SK-N-SH treated with all-trans-retinoic acid at 6 μM for 48 hours (cell line): ENCODE measurements at regions not wholly inside any gene's neighbourhood (a gene's known extent, or its start where the extent isn't known, plus 50 kb on each side); places are given as distances from the start of the nearest gene placed in this dataset.

ENCODE experiments used
- ATAC-seq: fragments of 200-7000 bp; cut with Tn5 transposase; 3 replicates; pipeline ENCODE4 v1.9.1; 2020; ENCODE audit warnings: mild to moderate bottlenecking, moderate library complexity
- ARNTL ChIP-seq: fragments of 450-650 bp; formaldehyde crosslinking; IDR thresholded peaks from 2 replicates; pipeline ENCODE4 v1.5.0; 2020; ENCODE audit warnings: low read depth, mild to moderate bottlenecking, moderate library complexity, borderline replicate concordance
- BACH2 ChIP-seq: fragments of 250-450 bp; sonication (Bioruptor Pico); IDR thresholded peaks from 2 replicates; pipeline ENCODE4 v1.9.0; 2021; ENCODE audit warnings: mild to moderate bottlenecking, borderline replicate concordance
- CSDC2 ChIP-seq: fragments of 250-450 bp; sonication (Bioruptor Pico); IDR thresholded peaks from 2 replicates; pipeline ENCODE4 v1.5.0; 2020; ENCODE audit warnings: mild to moderate bottlenecking, moderate library complexity
- ESRRG ChIP-seq: fragments of 250-450 bp; sonication (Bioruptor Pico); IDR thresholded peaks from 2 replicates; pipeline ENCODE4 v1.6.1; 2021; ENCODE audit warnings: mild to moderate bottlenecking
- GLIS3 ChIP-seq: fragments of 250-450 bp; sonication (Bioruptor Pico); IDR thresholded peaks from 2 replicates; pipeline ENCODE4 v1.5.0; 2020; ENCODE audit warnings: mild to moderate bottlenecking, moderate library complexity
- OSR1 ChIP-seq: fragments of 250-450 bp; sonication (Bioruptor Pico); IDR thresholded peaks from 2 replicates; pipeline ENCODE4 v1.8.0; 2022; ENCODE audit warnings: moderate library complexity, mild to moderate bottlenecking, inconsistent platforms
- PPARA ChIP-seq: fragments of 250-450 bp; sonication (Bioruptor Pico); IDR thresholded peaks from 2 replicates; pipeline ENCODE4 v1.5.0; 2020; ENCODE audit warnings: mild to moderate bottlenecking, borderline replicate concordance
- RARB ChIP-seq: fragments of 250-450 bp; sonication (Bioruptor Pico); IDR thresholded peaks from 2 replicates; pipeline ENCODE4 v1.8.0; 2021; ENCODE audit warnings: mild to moderate bottlenecking, moderate library complexity
- SNAI2 ChIP-seq: fragments of 250-450 bp; sonication (Bioruptor Pico); IDR thresholded peaks from 2 replicates; pipeline ENCODE4 v1.5.0; 2020; ENCODE audit warnings: mild to moderate bottlenecking, moderate library complexity
- TCF4 ChIP-seq: fragments of 250-450 bp; sonication (Bioruptor Pico); IDR thresholded peaks from 2 replicates; pipeline ENCODE4 v1.8.0; 2021; ENCODE audit warnings: mild to moderate bottlenecking, moderate library complexity, borderline replicate concordance
- TOX ChIP-seq: fragments of 250-450 bp; sonication (Bioruptor Pico); IDR thresholded peaks from 2 replicates; pipeline ENCODE4 v1.8.0; 2021; ENCODE audit warnings: mild to moderate bottlenecking, moderate library complexity, borderline replicate concordance
- ZC3H10 ChIP-seq: fragments of 250-450 bp; sonication (Bioruptor Pico); IDR thresholded peaks from 2 replicates; pipeline ENCODE4 v1.5.1; 2021; ENCODE audit warnings: mild to moderate bottlenecking, moderate library complexity
- ZFP3 ChIP-seq: fragments of 250-450 bp; sonication (Bioruptor Pico); IDR thresholded peaks from 2 replicates; pipeline ENCODE4 v1.5.0; 2020; ENCODE audit warnings: mild to moderate bottlenecking, moderate library complexity
- ZFP30 ChIP-seq: fragments of 450-650 bp; formaldehyde crosslinking; IDR thresholded peaks from 2 replicates; pipeline ENCODE4 v1.5.0; 2022; ENCODE audit warnings: mild to moderate bottlenecking, moderate library complexity
- ZNF565 ChIP-seq: fragments of 450-650 bp; formaldehyde crosslinking; conservative IDR thresholded peaks from 2 replicates; pipeline ENCODE4 v1.5.0; 2020; ENCODE audit warnings: low read depth, mild to moderate bottlenecking, moderate library complexity
- ZNF70 ChIP-seq: fragments of 450-650 bp; formaldehyde crosslinking; IDR thresholded peaks from 2 replicates; pipeline ENCODE4 v1.5.0; 2020; ENCODE audit warnings: mild to moderate bottlenecking, moderate library complexity
- ZNF8 ChIP-seq: fragments of 450-650 bp; formaldehyde crosslinking; IDR thresholded peaks from 2 replicates; pipeline ENCODE4 v1.5.0; 2020; ENCODE audit warnings: mild to moderate bottlenecking, moderate library complexity
- TF ChIP-seq, protein P1 (sequence below): fragments of 250-450 bp; sonication (Bioruptor Pico); IDR thresholded peaks from 2 replicates; pipeline ENCODE4 v1.8.0; 2020; ENCODE audit warnings: mild to moderate bottlenecking, moderate library complexity, borderline replicate concordance
- TF ChIP-seq, protein P2 (sequence below): fragments of 250-450 bp; sonication (Bioruptor Pico); IDR thresholded peaks from 2 replicates; pipeline ENCODE4 v1.8.0; 2021; ENCODE audit warnings: low read depth, mild to moderate bottlenecking, moderate library complexity, borderline replicate concordance
- TF ChIP-seq, protein P3 (sequence below): fragments of 250-450 bp; sonication (Bioruptor Pico); IDR thresholded peaks from 2 replicates; pipeline ENCODE4 v1.5.0; 2020; ENCODE audit warnings: mild to moderate bottlenecking, moderate library complexity

DNA sequence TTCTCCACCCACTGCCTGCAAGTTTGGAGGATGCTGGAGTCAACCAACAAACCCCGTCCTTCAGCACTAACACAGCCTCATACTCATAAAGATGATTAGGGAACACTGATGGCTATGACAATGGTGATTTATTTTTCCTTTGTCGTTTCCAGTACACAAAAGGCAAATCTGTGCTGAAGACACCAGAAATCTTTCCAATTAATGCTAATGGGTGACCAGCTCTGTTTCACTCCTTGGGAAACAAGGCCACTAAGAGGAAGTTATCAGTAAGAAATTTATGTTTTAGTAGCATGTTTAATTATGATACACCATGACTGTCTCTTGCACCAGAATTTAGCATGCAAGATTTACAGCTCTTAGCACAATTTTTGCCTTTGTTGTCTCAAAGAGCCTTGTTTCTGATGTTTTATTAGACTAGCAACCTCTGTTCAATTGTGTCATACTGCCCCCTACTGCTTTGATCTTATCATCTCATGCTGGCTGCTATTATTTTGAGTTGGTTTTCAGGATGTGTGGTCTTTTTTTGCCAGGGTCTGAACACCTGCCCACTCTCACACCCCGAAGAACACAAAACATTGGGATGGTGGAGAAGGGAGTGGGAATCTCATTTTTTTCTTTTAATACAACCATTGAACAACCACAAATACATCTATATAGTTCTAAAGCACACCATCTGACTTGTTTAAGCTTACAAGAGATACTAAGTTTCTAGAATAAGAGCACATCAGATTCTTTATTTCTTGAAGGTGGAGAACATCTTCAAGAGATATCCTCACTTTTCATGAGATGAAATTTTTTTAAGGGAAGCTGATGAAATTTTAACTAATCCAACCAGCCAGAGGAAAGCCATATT lies 160.9 kb downstream of the SPTSSA start (continued):
- TF ChIP-seq, protein P1, sequence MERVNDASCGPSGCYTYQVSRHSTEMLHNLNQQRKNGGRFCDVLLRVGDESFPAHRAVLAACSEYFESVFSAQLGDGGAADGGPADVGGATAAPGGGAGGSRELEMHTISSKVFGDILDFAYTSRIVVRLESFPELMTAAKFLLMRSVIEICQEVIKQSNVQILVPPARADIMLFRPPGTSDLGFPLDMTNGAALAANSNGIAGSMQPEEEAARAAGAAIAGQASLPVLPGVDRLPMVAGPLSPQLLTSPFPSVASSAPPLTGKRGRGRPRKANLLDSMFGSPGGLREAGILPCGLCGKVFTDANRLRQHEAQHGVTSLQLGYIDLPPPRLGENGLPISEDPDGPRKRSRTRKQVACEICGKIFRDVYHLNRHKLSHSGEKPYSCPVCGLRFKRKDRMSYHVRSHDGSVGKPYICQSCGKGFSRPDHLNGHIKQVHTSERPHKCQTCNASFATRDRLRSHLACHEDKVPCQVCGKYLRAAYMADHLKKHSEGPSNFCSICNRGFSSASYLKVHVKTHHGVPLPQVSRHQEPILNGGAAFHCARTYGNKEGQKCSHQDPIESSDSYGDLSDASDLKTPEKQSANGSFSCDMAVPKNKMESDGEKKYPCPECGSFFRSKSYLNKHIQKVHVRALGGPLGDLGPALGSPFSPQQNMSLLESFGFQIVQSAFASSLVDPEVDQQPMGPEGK (CRISPR knock-in tag), result no peak

DNA sequence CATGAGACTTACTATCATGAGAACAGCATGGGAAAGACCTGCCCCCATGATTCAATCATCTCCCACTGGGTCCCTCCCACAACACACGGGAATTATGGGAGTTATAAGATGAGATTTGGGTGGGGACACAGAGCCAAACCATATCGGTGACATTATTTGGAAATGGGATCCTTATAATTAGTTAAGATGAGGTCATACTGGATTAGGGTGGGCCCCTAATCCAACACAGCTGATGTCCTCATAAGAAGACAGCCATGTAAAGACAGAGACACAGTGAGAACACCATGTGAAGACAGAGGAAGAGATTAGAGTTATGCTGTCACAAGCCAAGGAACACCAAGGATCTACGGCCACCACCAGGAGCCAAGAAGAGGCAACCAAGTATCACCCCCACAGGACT lies 161.7 kb downstream of the SPTSSA start:
- no peak for ATAC-seq
- TF ChIP-seq ZNF70 (no peak), CSDC2 (CRISPR knock-in tag) (no peak), ZNF565 (CRISPR knock-in tag) (no peak), ZNF8 (CRISPR knock-in tag) (no peak), BACH2 (CRISPR knock-in tag) (no peak), ZFP30 (CRISPR knock-in tag) (no peak), SNAI2 (no peak), TOX (no peak), RARB (no peak), ZFP3 (CRISPR knock-in tag) (no peak), ZC3H10 (CRISPR knock-in tag) (no peak), OSR1 (no peak), PPARA (CRISPR knock-in tag) (no peak), ARNTL (CRISPR knock-in tag) (no peak), TCF4 (CRISPR knock-in tag) (no peak), ESRRG (CRISPR knock-in tag) (no peak)
- TF ChIP-seq, protein P2, sequence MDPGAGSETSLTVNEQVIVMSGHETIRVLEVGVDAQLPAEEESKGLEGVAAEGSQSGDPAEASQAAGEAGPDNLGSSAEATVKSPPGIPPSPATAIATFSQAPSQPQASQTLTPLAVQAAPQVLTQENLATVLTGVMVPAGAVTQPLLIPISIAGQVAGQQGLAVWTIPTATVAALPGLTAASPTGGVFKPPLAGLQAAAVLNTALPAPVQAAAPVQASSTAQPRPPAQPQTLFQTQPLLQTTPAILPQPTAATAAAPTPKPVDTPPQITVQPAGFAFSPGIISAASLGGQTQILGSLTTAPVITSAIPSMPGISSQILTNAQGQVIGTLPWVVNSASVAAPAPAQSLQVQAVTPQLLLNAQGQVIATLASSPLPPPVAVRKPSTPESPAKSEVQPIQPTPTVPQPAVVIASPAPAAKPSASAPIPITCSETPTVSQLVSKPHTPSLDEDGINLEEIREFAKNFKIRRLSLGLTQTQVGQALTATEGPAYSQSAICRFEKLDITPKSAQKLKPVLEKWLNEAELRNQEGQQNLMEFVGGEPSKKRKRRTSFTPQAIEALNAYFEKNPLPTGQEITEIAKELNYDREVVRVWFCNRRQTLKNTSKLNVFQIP (CRISPR knock-in tag), result no peak
- TF ChIP-seq, protein P1 (CRISPR knock-in tag), result no peak
- TF ChIP-seq, protein P3, sequence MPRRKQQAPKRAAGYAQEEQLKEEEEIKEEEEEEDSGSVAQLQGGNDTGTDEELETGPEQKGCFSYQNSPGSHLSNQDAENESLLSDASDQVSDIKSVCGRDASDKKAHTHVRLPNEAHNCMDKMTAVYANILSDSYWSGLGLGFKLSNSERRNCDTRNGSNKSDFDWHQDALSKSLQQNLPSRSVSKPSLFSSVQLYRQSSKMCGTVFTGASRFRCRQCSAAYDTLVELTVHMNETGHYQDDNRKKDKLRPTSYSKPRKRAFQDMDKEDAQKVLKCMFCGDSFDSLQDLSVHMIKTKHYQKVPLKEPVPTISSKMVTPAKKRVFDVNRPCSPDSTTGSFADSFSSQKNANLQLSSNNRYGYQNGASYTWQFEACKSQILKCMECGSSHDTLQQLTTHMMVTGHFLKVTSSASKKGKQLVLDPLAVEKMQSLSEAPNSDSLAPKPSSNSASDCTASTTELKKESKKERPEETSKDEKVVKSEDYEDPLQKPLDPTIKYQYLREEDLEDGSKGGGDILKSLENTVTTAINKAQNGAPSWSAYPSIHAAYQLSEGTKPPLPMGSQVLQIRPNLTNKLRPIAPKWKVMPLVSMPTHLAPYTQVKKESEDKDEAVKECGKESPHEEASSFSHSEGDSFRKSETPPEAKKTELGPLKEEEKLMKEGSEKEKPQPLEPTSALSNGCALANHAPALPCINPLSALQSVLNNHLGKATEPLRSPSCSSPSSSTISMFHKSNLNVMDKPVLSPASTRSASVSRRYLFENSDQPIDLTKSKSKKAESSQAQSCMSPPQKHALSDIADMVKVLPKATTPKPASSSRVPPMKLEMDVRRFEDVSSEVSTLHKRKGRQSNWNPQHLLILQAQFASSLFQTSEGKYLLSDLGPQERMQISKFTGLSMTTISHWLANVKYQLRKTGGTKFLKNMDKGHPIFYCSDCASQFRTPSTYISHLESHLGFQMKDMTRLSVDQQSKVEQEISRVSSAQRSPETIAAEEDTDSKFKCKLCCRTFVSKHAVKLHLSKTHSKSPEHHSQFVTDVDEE (CRISPR knock-in tag), result no peak

DNA sequence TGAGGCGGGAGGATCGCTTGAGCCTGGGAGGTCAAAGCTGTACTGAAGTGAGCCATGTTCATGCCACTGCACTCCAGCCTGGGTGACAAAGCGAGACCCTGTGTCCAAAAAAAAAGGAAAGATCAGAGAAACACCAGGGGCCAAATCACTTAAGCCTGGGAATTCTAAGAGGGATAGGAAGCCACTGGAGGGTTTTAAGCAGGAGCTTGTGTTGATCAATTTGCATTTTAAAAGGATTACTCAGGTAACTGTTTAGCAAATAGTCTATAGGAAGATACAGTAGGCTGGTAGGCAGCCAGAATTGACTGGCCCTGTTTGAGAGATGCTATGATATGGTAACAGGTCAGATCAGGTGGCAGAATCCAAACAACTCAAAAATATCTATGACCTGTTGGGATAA lies 162.7 kb downstream of the SPTSSA start:
- ATAC-seq, result no peak
- TF ChIP-seq OSR1 (no peak), ZNF70 (no peak), ARNTL (CRISPR knock-in tag) (no peak), ZFP3 (CRISPR knock-in tag) (no peak)

DNA sequence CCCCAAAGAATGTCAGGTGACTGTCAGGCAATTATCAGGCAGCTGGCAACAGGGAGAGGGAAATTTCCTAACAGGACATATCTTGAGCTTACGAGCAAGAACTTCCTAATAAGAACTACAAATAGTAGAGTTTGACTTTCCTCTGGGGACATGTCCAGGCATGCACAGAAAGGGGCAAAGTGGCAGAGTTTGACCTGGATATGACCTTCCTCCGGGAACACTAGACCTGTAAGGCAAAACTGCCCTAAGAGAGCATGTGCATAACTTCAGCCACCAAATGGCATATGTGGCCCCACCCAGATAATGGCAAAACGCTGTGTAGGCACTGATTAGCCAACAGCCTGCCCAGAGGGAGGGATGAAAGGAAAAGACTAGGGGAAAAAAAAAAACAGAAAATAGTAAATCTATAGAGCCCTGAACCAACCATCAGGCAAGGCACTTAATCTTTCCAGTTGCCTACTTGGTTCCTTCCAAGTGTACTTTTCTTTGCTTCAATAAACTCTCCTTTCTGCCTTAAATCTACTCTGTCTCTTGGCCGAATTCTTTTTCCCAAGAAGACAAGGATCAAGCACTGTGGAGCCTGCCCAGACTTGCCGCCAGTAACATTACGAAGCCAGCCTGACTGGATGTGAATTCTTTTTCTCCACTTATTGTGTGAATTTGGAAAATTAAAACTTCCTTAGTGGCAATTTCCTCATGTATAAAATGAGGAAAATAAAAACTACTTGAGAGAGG lies 164.1 kb downstream of the SPTSSA start:
- TF ChIP-seq, protein P3 (CRISPR knock-in tag), result no peak
- no peak for TF ChIP-seq SNAI2
- TF ChIP-seq ZFP3 (CRISPR knock-in tag), result no peak
- TF ChIP-seq ZC3H10 (CRISPR knock-in tag), result no peak
- TF ChIP-seq BACH2 (CRISPR knock-in tag), result no peak
- TF ChIP-seq GLIS3, result no peak
- TF ChIP-seq OSR1, result no peak
- TF ChIP-seq, protein P1 (CRISPR knock-in tag), result no peak
- TF ChIP-seq RARB, result no peak
- TF ChIP-seq TOX, result no peak
- TF ChIP-seq ARNTL (CRISPR knock-in tag), result no peak
- TF ChIP-seq ZFP30 (CRISPR knock-in tag), result no peak
- no peak for TF ChIP-seq TCF4 (CRISPR knock-in tag)
- no peak for ATAC-seq
